GM21367 (cell line): ENCODE measurements at regions not wholly inside any gene's neighbourhood (a gene's known extent, or its start where the extent isn't known, plus 50 kb on each side); places are given as distances from the start of the nearest gene placed in this dataset.

ENCODE experiments used
- ATAC-seq: cut with Tn5 transposase; IDR thresholded peaks from one replicate; pipeline ENCODE4 v1.9.1; 2021; ENCODE audit not compliant: unreplicated experiment

GRCh38 chr6:22394691-22395090, 97.9 kb upstream of the PRL start:
- ATAC-seq, result no peak

GRCh38 chr6:22399693-22400092, 102.9 kb upstream of the PRL start:
- no peak for ATAC-seq

GRCh38 chr6:22401206-22401605, 104.4 kb upstream of the PRL start:
- ATAC-seq, result no peak

DNA sequence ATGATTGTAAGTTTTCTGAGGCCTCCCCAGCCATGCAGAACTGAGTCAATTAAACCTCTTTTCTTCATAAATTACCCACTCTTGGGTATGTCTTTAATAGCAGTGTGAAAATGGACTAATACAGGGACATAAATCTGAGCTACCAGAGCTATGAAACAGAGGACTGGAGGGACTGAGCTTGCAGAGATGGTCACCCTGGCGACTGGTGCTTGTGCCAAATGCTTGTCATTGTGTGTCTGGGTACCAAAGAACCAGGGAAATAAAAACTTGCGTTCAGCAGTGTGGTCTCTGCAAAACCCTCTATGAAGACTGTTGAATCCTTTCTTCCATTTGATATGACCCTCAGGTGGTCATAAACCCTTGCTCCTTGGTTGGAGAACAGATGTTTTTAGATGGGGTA, 105.1 kb upstream of the PRL start:
- ATAC-seq, result no peak

GRCh38 chr6:22409486-22409885, 112.7 kb upstream of the PRL start:
- ATAC-seq, result no peak

DNA sequence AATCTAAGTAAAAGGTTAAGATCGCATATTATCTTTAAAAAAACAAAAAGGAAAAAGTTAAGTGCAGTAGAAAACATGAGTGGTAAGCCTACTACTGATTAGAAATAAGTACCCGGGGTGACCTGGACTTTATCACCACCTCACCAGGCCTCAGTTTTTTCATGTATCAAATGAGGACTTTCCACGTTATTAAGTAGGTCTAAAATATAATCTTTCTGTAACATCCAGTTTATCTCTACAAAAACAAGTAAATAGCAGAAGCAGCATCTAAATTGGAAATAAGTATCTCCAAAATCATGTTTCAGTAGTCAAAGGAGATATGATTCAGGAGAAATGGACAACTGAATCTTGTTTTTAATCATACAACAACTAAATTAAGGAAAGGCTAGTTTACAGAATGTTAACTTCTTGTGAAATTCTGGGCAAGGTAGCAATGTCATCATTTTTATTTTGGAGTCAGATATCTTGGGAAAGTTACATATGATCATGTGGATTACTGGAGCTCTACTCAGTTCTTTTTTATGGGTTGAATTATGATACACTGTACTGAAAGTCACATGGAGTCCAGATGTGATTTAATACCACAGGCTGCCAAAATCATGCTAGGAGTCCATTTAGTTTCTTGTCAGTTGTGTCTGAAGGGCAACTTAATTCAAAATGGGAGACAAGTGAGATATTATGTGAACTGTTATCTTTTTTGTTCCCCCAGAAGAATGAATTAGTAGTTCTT, 114.7 kb upstream of the PRL start:
- ATAC-seq, result no peak

DNA sequence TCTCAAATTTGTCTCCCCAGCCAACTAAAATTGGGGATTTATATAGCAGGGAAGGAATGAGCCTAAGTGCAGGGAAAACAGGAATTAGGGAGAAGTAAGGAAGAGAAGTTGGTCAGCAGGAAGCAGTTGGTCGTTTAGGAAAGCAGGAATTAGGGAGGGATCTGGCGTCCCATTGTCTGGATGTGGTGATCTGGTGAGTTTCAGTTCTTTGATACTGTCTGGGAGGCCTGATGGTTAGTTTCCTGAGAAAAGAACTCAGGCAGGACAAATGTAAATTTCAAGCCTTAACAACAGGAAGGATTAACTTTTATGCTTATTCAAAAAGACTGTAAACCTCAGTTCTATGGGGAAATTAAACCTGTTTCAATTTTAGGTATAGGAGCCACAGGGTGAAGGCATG, 116.2 kb upstream of the PRL start:
- ATAC-seq, result no peak

- ATAC-seq, result no peak
Observed at GRCh38 chr6:22413681-22414311, 117.0 kb upstream of the PRL start.

- ATAC-seq, result no peak
Observed at GRCh38 chr6:22418714-22419113, 121.9 kb upstream of the PRL start.

DNA sequence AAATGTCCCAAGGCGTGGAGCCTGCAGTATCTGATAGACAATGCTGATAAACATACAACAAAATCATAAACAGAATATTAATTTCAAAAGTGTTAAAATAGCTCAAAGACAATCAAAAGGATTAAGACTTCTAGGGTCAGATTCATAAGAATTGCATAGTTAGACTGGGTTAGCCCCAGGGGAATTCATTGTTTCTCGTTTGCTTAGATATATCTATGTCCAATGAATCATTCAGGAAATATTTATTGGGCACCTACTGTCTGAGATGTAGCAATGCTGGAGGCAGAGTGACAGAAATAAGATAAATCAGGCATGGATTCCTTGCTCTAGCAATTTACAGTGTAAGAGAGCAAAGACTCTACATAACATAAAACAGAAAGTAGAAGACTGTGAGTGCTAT, 124.4 kb upstream of the PRL start:
- ATAC-seq, result no peak

- no peak for ATAC-seq
Observed at GRCh38 chr6:22424196-22424595, 127.4 kb upstream of the PRL start.

- ATAC-seq, result no peak
Observed at GRCh38 chr6:22432060-22432459, 135.2 kb upstream of the PRL start.

DNA sequence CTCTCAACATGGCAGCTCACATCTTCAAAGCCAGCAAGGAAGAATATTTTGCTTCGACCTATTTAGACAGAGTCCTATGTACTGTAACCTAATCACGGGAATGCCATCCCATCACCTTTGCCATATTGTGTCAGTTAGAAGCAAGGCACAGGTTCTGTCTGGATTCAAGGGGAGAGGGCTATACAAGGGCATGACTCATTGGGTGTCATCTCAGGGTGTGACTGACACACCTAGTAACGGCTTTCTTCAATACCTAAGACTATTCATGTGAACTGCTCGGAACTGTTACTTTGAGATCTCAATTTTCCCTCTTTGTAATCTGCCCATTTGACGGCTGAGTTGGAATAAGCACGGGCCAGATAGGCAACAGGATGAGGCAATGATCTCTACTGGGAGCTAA, 135.6 kb upstream of the HDGFL1 start:
- ATAC-seq, result no peak

- no peak for ATAC-seq
Observed at GRCh38 chr6:22435151-22435550, 134.2 kb upstream of the HDGFL1 start.

- ATAC-seq, result no peak
Observed at GRCh38 chr6:22436134-22436533, 133.2 kb upstream of the HDGFL1 start.

GRCh38 chr6:22437665-22438064, 131.7 kb upstream of the HDGFL1 start:
- no peak for ATAC-seq

DNA sequence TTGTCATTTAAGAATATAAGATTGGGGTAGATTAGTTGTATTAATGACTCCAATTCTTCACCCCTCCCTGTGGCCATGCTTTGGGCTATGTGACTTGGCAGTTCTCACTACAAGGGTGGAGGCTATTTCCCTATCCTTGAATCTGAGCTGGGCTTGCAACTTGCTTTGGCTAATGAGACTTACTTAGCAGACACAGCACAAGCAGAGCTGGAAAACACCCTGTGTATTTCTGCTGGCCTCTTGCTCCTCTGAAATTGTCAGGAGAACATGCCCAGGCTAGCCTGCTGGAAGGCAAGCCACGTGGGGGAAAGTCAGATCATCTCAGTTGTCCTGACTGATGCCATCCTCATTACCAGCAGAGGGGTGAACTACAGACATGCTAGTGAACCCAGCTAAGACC, 126.5 kb upstream of the HDGFL1 start:
- ATAC-seq, result no peak

DNA sequence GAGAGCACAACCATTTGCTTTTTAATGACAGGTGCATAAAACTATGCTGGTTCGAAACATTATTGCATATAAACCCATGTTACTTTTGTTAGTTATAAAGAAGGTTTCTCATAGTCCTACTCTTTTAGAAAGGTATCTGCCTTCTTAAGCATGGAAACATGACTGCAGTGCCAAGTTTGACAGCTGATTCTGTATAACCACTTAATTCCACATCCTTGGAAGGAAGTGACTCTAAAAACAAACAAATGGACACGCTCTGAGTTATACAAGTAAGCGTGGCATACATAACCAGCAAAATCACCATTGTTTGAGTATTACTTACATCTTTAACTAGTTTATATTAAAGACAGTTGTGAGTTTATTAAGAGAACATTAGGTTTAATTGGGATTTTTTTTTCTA, 125.0 kb upstream of the HDGFL1 start:
- no peak for ATAC-seq

DNA sequence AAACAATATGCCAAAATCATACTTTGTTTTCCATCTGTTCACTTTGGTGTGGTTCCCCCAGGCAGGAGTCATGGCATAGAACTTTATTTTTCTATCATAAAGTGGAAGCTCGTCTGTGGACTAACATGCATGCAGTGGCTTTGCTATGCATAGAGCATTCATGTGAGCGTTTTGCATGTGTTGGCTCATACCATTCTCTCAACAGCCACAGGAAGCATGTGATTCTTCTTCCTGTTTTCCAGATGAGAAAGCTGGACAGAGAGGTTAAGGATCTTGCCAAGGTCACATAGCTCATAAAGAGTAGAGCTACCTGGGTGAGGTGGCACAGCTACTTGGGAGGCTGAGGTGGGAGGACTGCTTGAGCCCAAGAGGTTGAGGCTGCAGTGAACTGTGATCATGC, 123.4 kb upstream of the HDGFL1 start:
- no peak for ATAC-seq

DNA sequence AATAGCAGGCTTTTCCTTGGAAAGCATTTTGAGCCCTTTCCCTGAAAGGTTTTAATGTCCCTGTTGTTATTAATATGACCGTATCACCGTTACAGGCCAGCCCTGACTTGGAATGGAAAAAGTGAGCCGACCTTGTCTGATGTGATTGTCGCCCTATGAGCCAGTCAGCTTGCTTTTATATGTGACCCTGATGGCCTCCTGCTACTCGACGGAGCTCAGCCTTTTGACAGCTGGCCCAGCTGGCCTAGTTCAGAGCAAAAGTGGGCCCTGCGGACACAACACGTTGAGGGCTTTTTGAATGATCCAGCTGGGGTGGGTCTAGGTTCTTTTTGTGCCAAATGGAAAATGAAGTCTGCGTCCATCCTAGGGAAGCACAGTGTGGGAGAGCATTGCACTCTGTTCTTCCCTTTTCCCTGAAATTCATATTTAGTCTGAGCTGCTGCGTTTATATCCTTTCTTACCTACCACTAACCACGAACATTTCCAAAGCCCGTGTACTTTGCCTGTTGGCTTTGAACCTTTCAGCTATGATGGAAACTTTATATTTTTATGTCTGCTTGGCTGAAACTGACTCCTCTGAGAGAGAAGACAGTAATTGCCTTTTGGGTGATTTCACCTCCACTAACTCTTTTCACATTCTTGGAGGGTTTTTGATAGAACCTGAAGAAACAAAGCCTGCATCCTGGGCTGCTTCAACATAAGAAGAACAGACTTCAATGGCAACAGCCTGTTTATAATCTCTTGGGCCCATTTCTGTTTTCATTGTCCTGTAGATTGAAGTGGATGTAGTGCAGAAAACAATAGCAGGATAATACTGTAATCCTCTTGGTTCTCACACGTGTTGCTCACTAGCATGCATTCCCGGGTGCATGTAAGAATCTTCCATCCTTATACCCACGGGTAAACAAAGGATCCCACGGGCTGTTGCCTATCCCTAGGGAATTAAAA, 121.8 kb upstream of the HDGFL1 start:
- ATAC-seq, result no peak

GRCh38 chr6:22448291-22448711, 121.1 kb upstream of the HDGFL1 start:
- ATAC-seq, result no peak

DNA sequence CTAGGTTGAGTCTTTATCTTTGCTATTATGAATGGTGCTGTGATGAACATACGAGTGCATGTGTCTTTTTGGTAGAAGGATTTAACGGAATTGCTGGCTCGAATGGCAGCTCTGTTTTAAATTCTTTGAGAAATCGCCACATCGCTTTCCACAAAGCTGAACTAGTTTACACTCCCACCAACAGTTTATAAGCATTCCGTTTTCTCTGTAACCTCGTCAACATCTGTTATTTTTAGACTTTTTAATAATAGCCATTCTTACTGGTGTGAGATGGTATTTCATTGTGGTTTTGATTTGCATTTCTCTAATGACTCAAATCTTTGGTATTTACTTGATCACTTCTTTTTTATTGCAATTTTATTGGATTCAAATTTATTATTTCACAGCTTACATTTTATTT, 117.4 kb upstream of the HDGFL1 start:
- ATAC-seq, result no peak
